ENCODE measurements at regions not wholly inside any gene's neighbourhood (a gene's known extent, or its start where the extent isn't known, plus 50 kb on each side); places are given as distances from the start of the nearest gene placed in this dataset.

- DNase-seq (ENCODE audit: low read depth in 3 of 3): no peak
Observed at GRCh38 chr14:81837304-81837703, 303.7 kb upstream of the SEL1L start.

- no peak for DNase-seq (ENCODE audit: low read depth in 3 of 3)
Observed at GRCh38 chr14:81839056-81839455, 305.4 kb upstream of the SEL1L start.

GRCh38 chr14:81841346-81841745 lies 307.7 kb upstream of the SEL1L start:
- no peak for DNase-seq (ENCODE audit: low read depth in 3 of 3)

- no peak for DNase-seq (ENCODE audit: low read depth in 3 of 3)
Observed at GRCh38 chr14:81849714-81850113, 316.1 kb upstream of the SEL1L start.

GRCh38 chr14:81855007-81855406 lies 321.4 kb upstream of the SEL1L start:
- DNase-seq (ENCODE audit: low read depth in 3 of 3): no peak

- DNase-seq (ENCODE audit: low read depth in 3 of 3): no peak
Observed at GRCh38 chr14:81859046-81859445, 325.4 kb upstream of the SEL1L start.

- no peak for DNase-seq (ENCODE audit: low read depth in 3 of 3)
Observed at GRCh38 chr14:81868172-81868571, 334.5 kb upstream of the SEL1L start.

GRCh38 chr14:81871706-81872105 lies 338.1 kb upstream of the SEL1L start:
- DNase-seq (ENCODE audit: low read depth in 3 of 3): no peak

GRCh38 chr14:81884382-81884781 lies 350.7 kb upstream of the SEL1L start:
- no peak for DNase-seq (ENCODE audit: low read depth in 3 of 3)

- DNase-seq (ENCODE audit: low read depth in 3 of 3): no peak
Observed at GRCh38 chr14:81886588-81886987, 352.9 kb upstream of the SEL1L start.

GRCh38 chr14:81889529-81889928 lies 355.9 kb upstream of the SEL1L start:
- DNase-seq (ENCODE audit: low read depth in 3 of 3): no peak

- DNase-seq (ENCODE audit: low read depth in 3 of 3): no peak
Observed at GRCh38 chr14:81890020-81890419, 356.4 kb upstream of the SEL1L start.

- DNase-seq (ENCODE audit: low read depth in 3 of 3): no peak
Observed at GRCh38 chr14:81903477-81903876, 369.8 kb upstream of the SEL1L start.

GRCh38 chr14:81927070-81927469 lies 393.4 kb upstream of the SEL1L start:
- DNase-seq (ENCODE audit: low read depth in 3 of 3): no peak

- DNase-seq (ENCODE audit: low read depth in 3 of 3): no peak
Observed at GRCh38 chr14:81931828-81932227, 398.2 kb upstream of the SEL1L start.

- DNase-seq (ENCODE audit: low read depth in 3 of 3): no peak
Observed at GRCh38 chr14:81936348-81936747, 402.7 kb upstream of the SEL1L start.

GRCh38 chr14:81936902-81937301 lies 403.2 kb upstream of the SEL1L start:
- DNase-seq (ENCODE audit: low read depth in 3 of 3): no peak

GRCh38 chr14:81938341-81938740 lies 404.7 kb upstream of the SEL1L start:
- no peak for DNase-seq (ENCODE audit: low read depth in 3 of 3)

- no peak for DNase-seq (ENCODE audit: low read depth in 3 of 3)
Observed at GRCh38 chr14:81940651-81941050, 407.0 kb upstream of the SEL1L start.

GRCh38 chr14:81942071-81942470 lies 408.4 kb upstream of the SEL1L start:
- no peak for DNase-seq (ENCODE audit: low read depth in 3 of 3)

- DNase-seq (ENCODE audit: low read depth in 3 of 3): no peak
Observed at GRCh38 chr14:81946375-81946774, 412.7 kb upstream of the SEL1L start.

- no peak for DNase-seq (ENCODE audit: low read depth in 3 of 3)
Observed at GRCh38 chr14:81946834-81947798, 413.5 kb upstream of the SEL1L start.

GRCh38 chr14:81952917-81953316 lies 419.3 kb upstream of the SEL1L start:
- no peak for DNase-seq (ENCODE audit: low read depth in 3 of 3)

GRCh38 chr14:81953419-81953818 lies 419.8 kb upstream of the SEL1L start:
- DNase-seq (ENCODE audit: low read depth in 3 of 3): no peak
